CD14-positive monocyte (primary cell): ENCODE measurements at regions not wholly inside any gene's neighbourhood (a gene's known extent, or its start where the extent isn't known, plus 50 kb on each side); places are given as distances from the start of the nearest gene placed in this dataset.

Experiments
- DNase-seq, 3 donors: peaks; one replicate each; pipeline ENCODE4 v3.0.0-alpha.2; 2011 to 2022
- H2AFZ ChIP-seq: 2 replicates; pipeline ENCODE4 v1.6.0; 2012; ENCODE audit warnings: mild to moderate bottlenecking, low read depth, low read length, inconsistent platforms; ENCODE audit not compliant: insufficient read depth, poor library complexity, severe bottlenecking
- H3K27ac ChIP-seq, 2 donors: 1 replicate in 1 of 2; 2 replicates in 1 of 2; pipeline ENCODE4 v1.5.1; 2012 to 2013; ENCODE audit warnings: low read length in 2 of 2, control low read depth in 1 of 2, inconsistent platforms in 1 of 2, low read depth in 1 of 2, mild to moderate bottlenecking in 1 of 2
- H3K27me3 ChIP-seq, 2 donors: one replicate each; pipeline versions ENCODE4 v1.6.0 to v1.6.1; 2011 to 2013; ENCODE audit warnings: low read length in 2 of 2; ENCODE audit not compliant: control insufficient read depth in 2 of 2, insufficient read depth in 2 of 2
- H3K36me3 ChIP-seq, 2 donors: replicated peaks in 1 of 2; 1 replicate in 1 of 2; 2 replicates in 1 of 2; pipeline versions ENCODE4 v1.5.1 to v1.6.1; 2012 to 2013; ENCODE audit warnings: low read length in 2 of 2, control low read depth in 1 of 2, inconsistent platforms in 1 of 2, mild to moderate bottlenecking in 1 of 2; ENCODE audit not compliant: insufficient read depth in 2 of 2, control insufficient read depth in 1 of 2
- H3K4me1 ChIP-seq, 2 donors: 1 replicate in 1 of 2; 2 replicates in 1 of 2; pipeline versions ENCODE4 v1.5.1 to v1.6.1; 2012 to 2013; ENCODE audit warnings: low read length in 2 of 2, control low read depth in 1 of 2, inconsistent platforms in 1 of 2, mild to moderate bottlenecking in 1 of 2, moderate library complexity in 1 of 2; ENCODE audit not compliant: insufficient read depth in 2 of 2, control insufficient read depth in 1 of 2
- H3K4me2 ChIP-seq: replicated peaks from 2 replicates; pipeline ENCODE3; 2012; ENCODE audit warnings: low read length, moderate library complexity, mild to moderate bottlenecking; ENCODE audit not compliant: poor library complexity, severe bottlenecking; ENCODE audit errors: extremely low read depth
- H3K4me3 ChIP-seq, 3 experiments: fragments of 200-600 bp in 1 of 3; sonication (generic) in 1 of 3; replicated peaks in 1 of 3; 1 replicate in 2 of 3; 2 replicates in 1 of 3; pipeline ENCODE4 v1.5.1; 2011 to 2013; ENCODE audit warnings: low read length in 3 of 3, mild to moderate bottlenecking in 3 of 3, control low read depth in 2 of 3, low read depth in 2 of 3, inconsistent platforms in 1 of 3, moderate library complexity in 1 of 3
- H3K79me2 ChIP-seq: 2 replicates; pipeline ENCODE4 v1.6.0; 2012; ENCODE audit warnings: mild to moderate bottlenecking, control low read depth, inconsistent platforms, low read length, moderate library complexity; ENCODE audit not compliant: insufficient read depth
- H3K9ac ChIP-seq: 2 replicates; pipeline ENCODE4 v1.6.0; 2017; ENCODE audit warnings: low read length, mild to moderate bottlenecking; ENCODE audit not compliant: insufficient read depth, poor library complexity, severe bottlenecking
- H3K9me3 ChIP-seq, 2 donors: replicated peaks in 1 of 2; 1 replicate in 1 of 2; 2 replicates in 1 of 2; pipeline versions ENCODE4 v1.5.1 to v1.6.1; 2012 to 2013; ENCODE audit warnings: low read length in 2 of 2, control low read depth in 1 of 2; ENCODE audit not compliant: control insufficient read depth in 1 of 2, insufficient read depth in 1 of 2
- H4K20me1 ChIP-seq: 2 replicates; pipeline ENCODE4 v1.6.0; 2012; ENCODE audit warnings: mild to moderate bottlenecking, low read length, control low read depth, moderate library complexity; ENCODE audit not compliant: insufficient read depth
- H3K27ac Mint-ChIP-seq, 7 donors: one replicate each; pipeline ENCODE4 v1.8.0; 2020; ENCODE audit warnings: mild to moderate bottlenecking in 7 of 7, mixed read lengths in 7 of 7, moderate library complexity in 6 of 7, inconsistent platforms in 2 of 7
- H3K27me3 Mint-ChIP-seq, 3 donors: one replicate each; pipeline ENCODE4 v1.8.0; 2021 to 2022; ENCODE audit warnings: low read depth in 3 of 3, mild to moderate bottlenecking in 3 of 3, mixed read lengths in 3 of 3, moderate library complexity in 3 of 3, inconsistent platforms in 1 of 3
- H3K36me3 Mint-ChIP-seq, 2 donors: one replicate each; pipeline ENCODE4 v1.8.0; 2020; ENCODE audit warnings: mixed read lengths in 2 of 2, inconsistent platforms in 1 of 2, mild to moderate bottlenecking in 1 of 2
- H3K4me1 Mint-ChIP-seq: one replicate; pipeline ENCODE4 v1.8.0; 2020; ENCODE audit warnings: mild to moderate bottlenecking, mixed read lengths
- H3K4me3 Mint-ChIP-seq, 2 donors: one replicate each; pipeline ENCODE4 v1.8.0; 2020; ENCODE audit warnings: mild to moderate bottlenecking in 2 of 2, mixed read lengths in 2 of 2, moderate library complexity in 1 of 2
- H3K9me3 Mint-ChIP-seq, 7 donors: one replicate each; pipeline ENCODE4 v1.8.0; 2020 to 2022; ENCODE audit warnings: mixed read lengths in 7 of 7, mild to moderate bottlenecking in 6 of 7, moderate library complexity in 6 of 7, inconsistent platforms in 2 of 7
- WGBS: methylation state at CpG from one replicate; pipeline ENCODE4 v1.1.5; 2013; ENCODE audit warnings: missing lambda C conversion rate; ENCODE audit not compliant: insufficient coverage; 5-methylcytosine and 5-hydroxymethylcytosine counted together
- intact Hi-C, 2 donors: fragments of 100-400 bp; cut with micrococcal nuclease; formaldehyde crosslinking; loops; one replicate each; pipeline versions ENCODE4 v1.15.0 to v1.15.1; 2023
- TF ChIP-seq, protein P1 (sequence below): fragments of 200-600 bp; IDR thresholded peaks from one replicate; pipeline ENCODE4 v1.8.0; 2022; ENCODE audit warnings: antibody characterized with exemption, mild to moderate bottlenecking

- no peaks in the 10 kb centered on the region for H3K9me3 ChIP-seq
- H3K36me3 ChIP-seq = no peaks in the 10 kb centered on the region
- no peaks in the 10 kb centered on the region for H3K36me3 Mint-ChIP-seq
- peak overlapping the region; percentile 100 for H3K9ac ChIP-seq
- H3K4me1 ChIP-seq = peaks cover 14 to 27% of the 10 kb centered on the region in 2 donors
- under 1% methylated on average over 39 of the region's 55 CpGs for WGBS
- intact Hi-C loops = loop anchor here (2.0 to 10.0 kb wide), 5 partner anchors 65 to 135 kb away; partner anchors contain the start of genes COX20 (in 2 of the 2) and HNRNPU (in 1 of the 2)
- H3K4me1 Mint-ChIP-seq = peaks cover 23% of the 10 kb centered on the region
- TF ChIP-seq, protein P1, sequence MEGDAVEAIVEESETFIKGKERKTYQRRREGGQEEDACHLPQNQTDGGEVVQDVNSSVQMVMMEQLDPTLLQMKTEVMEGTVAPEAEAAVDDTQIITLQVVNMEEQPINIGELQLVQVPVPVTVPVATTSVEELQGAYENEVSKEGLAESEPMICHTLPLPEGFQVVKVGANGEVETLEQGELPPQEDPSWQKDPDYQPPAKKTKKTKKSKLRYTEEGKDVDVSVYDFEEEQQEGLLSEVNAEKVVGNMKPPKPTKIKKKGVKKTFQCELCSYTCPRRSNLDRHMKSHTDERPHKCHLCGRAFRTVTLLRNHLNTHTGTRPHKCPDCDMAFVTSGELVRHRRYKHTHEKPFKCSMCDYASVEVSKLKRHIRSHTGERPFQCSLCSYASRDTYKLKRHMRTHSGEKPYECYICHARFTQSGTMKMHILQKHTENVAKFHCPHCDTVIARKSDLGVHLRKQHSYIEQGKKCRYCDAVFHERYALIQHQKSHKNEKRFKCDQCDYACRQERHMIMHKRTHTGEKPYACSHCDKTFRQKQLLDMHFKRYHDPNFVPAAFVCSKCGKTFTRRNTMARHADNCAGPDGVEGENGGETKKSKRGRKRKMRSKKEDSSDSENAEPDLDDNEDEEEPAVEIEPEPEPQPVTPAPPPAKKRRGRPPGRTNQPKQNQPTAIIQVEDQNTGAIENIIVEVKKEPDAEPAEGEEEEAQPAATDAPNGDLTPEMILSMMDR = no peak
- peak overlapping the region; percentile 56 to 86 (median 85) for H3K4me3 ChIP-seq
- peak; percentile 51 to 61 (median 58) for DNase-seq
- peaks cover 0 to 3% (median 0%) of the 10 kb centered on the region in 7 donors for H3K9me3 Mint-ChIP-seq
- H2AFZ ChIP-seq = peak overlapping the region; percentile 78
- peak overlapping the region; percentile 87 to 93 for H3K4me3 Mint-ChIP-seq
- no peaks in the 10 kb centered on the region for H4K20me1 ChIP-seq
- peaks cover 0 to 1% (median 0%) of the 10 kb centered on the region in 3 donors for H3K27me3 Mint-ChIP-seq
- no peaks in the 10 kb centered on the region for H3K27me3 ChIP-seq
- H3K27ac ChIP-seq = peak overlapping the region; percentile 99 to 100
- H3K4me2 ChIP-seq = peak overlapping the region; percentile 82
- H3K27ac Mint-ChIP-seq = peak overlapping the region; percentile 99 to 100 (median 100)
- H3K79me2 ChIP-seq = peaks cover 17% of the 10 kb centered on the region
Observed at GRCh38 chr1:244970236-244970743, 105.9 kb upstream of the HNRNPU start.

DNA sequence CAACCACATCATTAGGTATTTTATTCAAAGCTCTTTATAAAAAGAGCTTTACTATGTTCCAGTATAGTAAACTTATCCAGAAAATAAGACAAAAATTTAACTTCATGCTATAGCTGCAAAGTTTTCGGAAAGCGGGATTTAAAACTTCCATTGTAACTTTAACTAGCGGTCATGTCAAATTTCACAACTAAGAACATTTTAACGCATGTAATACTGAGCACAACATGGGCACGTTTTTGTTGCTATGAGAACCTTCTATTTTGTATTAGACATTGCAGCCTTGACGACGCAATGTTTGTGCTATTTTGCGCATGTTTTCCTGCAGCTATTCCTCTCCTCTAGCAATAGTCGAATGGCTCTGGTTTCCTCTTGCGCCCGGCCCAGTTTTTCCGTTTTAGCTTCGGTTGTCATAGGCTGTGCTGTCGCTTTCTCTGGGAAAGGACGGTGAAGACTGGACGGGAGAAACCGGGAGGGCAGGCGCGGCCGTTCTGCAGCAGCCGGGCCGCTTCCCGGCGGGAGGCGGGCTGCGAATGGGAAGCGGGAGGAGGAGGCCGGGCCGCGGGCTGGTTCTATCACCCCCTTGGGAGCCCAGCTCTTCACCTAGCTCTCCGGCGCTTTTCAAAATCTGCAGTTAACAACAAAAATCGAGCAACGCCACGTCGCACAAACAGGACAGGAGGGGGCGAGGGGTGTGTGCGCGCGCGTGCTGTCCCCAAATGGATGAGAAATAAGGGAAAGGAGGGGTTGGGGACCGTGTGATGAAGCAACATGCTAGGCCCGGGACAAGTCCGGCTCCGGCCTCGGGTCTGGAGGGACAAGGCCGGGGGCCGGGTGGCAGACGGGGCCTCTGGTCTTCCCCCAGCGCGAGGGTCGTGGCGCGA is 105.3 kb upstream of the HNRNPU start:
- Histone ChIP-seq H2AFZ (peak overlapping the region; percentile 78), H3K36me3 (no peaks in the 10 kb centered on the region), H3K27me3 (no peaks in the 10 kb centered on the region), H3K4me1 (peaks cover 20 to 34% of the 10 kb centered on the region in 2 donors), H3K9me3 (no peaks in the 10 kb centered on the region), H3K4me3 (peak overlapping the region; percentile 56 to 86 (median 85)), H4K20me1 (no peaks in the 10 kb centered on the region), H3K9ac (peak overlapping the region; percentile 100), H3K27ac (peak overlapping the region; percentile 99 to 100), H3K79me2 (peaks cover 17% of the 10 kb centered on the region), H3K4me2 (peak overlapping the region; percentile 82)
- Mint-ChIP-seq H3K27ac (peak overlapping the region; percentile 99 to 100 (median 100)), H3K4me1 (peaks cover 30% of the 10 kb centered on the region), H3K36me3 (no peaks in the 10 kb centered on the region), H3K4me3 (peak overlapping the region; percentile 87 to 95), H3K27me3 (peaks cover 0 to 1% (median 0%) of the 10 kb centered on the region in 3 donors), H3K9me3 (peaks cover 0 to 3% (median 0%) of the 10 kb centered on the region in 7 donors)
- intact Hi-C loops = loop anchor here (1.0 to 10.0 kb wide), 8 partner anchors 52 to 1635 kb away; partner anchors contain the start of genes COX20 (in 2 of the 2) and HNRNPU (in 1 of the 2)
- TF ChIP-seq, protein P1 = no peak
- DNase-seq = peak; percentile 90 to 96 (median 91)
- WGBS = under 1% methylated on average over 39 of the region's 54 CpGs
